ENCODE measurements at regions not wholly inside any gene's neighbourhood (a gene's known extent, or its start where the extent isn't known, plus 50 kb on each side); places are given as distances from the start of the nearest gene placed in this dataset.

DNA sequence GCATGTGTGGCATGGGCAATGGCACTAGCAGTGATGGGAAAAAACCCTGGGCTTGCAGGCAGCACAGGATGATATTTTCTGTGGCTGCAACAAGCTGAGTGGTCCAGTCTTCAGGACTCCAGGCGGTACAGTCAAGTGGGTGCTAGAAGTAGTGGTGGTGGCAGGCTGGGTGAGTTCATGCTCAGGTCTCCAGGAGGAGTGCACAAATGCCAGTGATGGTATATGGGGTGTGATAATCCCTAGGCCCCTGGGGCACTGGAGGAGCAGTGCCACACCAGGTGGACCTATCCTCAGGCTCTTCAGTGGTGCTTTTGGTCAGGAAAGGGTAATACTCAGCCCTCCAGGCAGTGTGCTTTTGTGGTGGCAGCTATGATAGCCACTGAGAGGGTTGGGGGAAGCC lies 496.4 kb downstream of the PRR16 start:
- no TSS peak for BruUV-seq (replicated peaks)
- Histone ChIP-seq H3K4me2 (ENCODE audit: low read length) (no peak overlapping the region), H3K9me3 (ENCODE audit: control insufficient read depth in 1 of 2, insufficient read depth in 1 of 2, low read depth in 1 of 2, low read length in 2 of 2) (no peaks in the 10 kb centered on the region), H3K27ac (ENCODE audit: low read depth, low read length) (no peak overlapping the region), H3K9ac (ENCODE audit: low read length) (no peak overlapping the region), H4K20me1 (ENCODE audit: insufficient read depth) (no peaks in the 10 kb centered on the region), H3K4me1 (ENCODE audit: control insufficient read depth in 1 of 2, insufficient read depth in 2 of 2, low read length in 2 of 2) (no peaks in the 10 kb centered on the region), H3K79me2 (ENCODE audit: insufficient read depth, low read length) (no peaks in the 10 kb centered on the region), H3K27me3 (ENCODE audit: insufficient read depth, low read length) (no peaks in the 10 kb centered on the region), H3K4me3 (replicated peaks in 1 of 2; ENCODE audit: low read depth in 1 of 2, low read length in 2 of 2) (no peak overlapping the region), H2AFZ (ENCODE audit: low read depth, low read length, poor library complexity, severe bottlenecking) (no peak overlapping the region), H3K9me2 (ENCODE audit: insufficient read depth) (no peaks in the 10 kb centered on the region), H3K36me3 (ENCODE audit: control insufficient read depth in 1 of 2, insufficient read depth in 2 of 2, low read length in 2 of 2) (no peaks in the 10 kb centered on the region)
- TF ChIP-seq FOSL1 (IDR thresholded peaks at IDR 0.05; ENCODE audit: low read depth) (no peak), EZH2 (IDR thresholded peaks at IDR 0.05) (no peak), SRF (IDR thresholded peaks at IDR 0.05; ENCODE audit: low read depth) (no peak), POLR2AphosphoS5 (IDR thresholded peaks at IDR 0.05; ENCODE audit: low read depth, low read length) (no peak), CBX3 (IDR thresholded peaks at IDR 0.05; ENCODE audit: low read depth) (no peak), YY1 (IDR thresholded peaks at IDR 0.05; ENCODE audit: extremely low read depth, insufficient replicate concordance, low read depth, low read length) (no peak), ZFX (IDR thresholded peaks at IDR 0.05) (no peak), SIN3A (IDR thresholded peaks at IDR 0.05; ENCODE audit: low read depth) (no peak), CEBPB (IDR thresholded peaks at IDR 0.05; ENCODE audit: low read depth) (no peak), CTCF (IDR thresholded peaks at IDR 0.05 in 2 of 3, conservative IDR thresholded peaks at IDR 0.05 in 1 of 3; ENCODE audit: borderline replicate concordance in 1 of 3, insufficient read depth in 1 of 3, low read depth in 2 of 3, low read length in 2 of 3) (no peak), TCF7L2 (IDR thresholded peaks at IDR 0.05; ENCODE audit: borderline replicate concordance, extremely low read depth, insufficient read depth, insufficient read length) (no peak), ELF1 (IDR thresholded peaks at IDR 0.05; ENCODE audit: borderline replicate concordance, low read depth) (no peak)
- TF ChIP-seq, protein P1, sequence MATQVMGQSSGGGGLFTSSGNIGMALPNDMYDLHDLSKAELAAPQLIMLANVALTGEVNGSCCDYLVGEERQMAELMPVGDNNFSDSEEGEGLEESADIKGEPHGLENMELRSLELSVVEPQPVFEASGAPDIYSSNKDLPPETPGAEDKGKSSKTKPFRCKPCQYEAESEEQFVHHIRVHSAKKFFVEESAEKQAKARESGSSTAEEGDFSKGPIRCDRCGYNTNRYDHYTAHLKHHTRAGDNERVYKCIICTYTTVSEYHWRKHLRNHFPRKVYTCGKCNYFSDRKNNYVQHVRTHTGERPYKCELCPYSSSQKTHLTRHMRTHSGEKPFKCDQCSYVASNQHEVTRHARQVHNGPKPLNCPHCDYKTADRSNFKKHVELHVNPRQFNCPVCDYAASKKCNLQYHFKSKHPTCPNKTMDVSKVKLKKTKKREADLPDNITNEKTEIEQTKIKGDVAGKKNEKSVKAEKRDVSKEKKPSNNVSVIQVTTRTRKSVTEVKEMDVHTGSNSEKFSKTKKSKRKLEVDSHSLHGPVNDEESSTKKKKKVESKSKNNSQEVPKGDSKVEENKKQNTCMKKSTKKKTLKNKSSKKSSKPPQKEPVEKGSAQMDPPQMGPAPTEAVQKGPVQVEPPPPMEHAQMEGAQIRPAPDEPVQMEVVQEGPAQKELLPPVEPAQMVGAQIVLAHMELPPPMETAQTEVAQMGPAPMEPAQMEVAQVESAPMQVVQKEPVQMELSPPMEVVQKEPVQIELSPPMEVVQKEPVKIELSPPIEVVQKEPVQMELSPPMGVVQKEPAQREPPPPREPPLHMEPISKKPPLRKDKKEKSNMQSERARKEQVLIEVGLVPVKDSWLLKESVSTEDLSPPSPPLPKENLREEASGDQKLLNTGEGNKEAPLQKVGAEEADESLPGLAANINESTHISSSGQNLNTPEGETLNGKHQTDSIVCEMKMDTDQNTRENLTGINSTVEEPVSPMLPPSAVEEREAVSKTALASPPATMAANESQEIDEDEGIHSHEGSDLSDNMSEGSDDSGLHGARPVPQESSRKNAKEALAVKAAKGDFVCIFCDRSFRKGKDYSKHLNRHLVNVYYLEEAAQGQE (IDR thresholded peaks at IDR 0.05; ENCODE audit: low read depth), result no peak
- ChIA-PET RAD21 (ENCODE audit: low non-redundant PET in 1 of 2, low total read pairs in 2 of 2, uncharacterized antibody in 2 of 2, unreplicated experiment in 2 of 2) (no interaction called here), CTCF (no interaction called here), POLR2A (no interaction called here)
- DNase-seq (ENCODE audit: low read depth, low spot score), result no peak
- intact Hi-C loops (cut with micrococcal nuclease), result no loop called here
- ATAC-seq, result no peak

Data from HCT116 (cell line).